HG03060 (cell line): ENCODE measurements at regions not wholly inside any gene's neighbourhood (a gene's known extent, or its start where the extent isn't known, plus 50 kb on each side); places are given as distances from the start of the nearest gene placed in this dataset.

Experiments
- ATAC-seq: cut with Tn5 transposase; IDR thresholded peaks from one replicate; pipeline ENCODE4 v1.9.1; 2021; ENCODE audit warnings: low read depth, moderate number of reproducible peaks; ENCODE audit not compliant: unreplicated experiment

GRCh38 chr15:62887113-62887570 lies 155.4 kb upstream of the TPM1 start:
- no peak for ATAC-seq

- no peak for ATAC-seq
These were observed 153.9 kb upstream of the TPM1 start for GRCh38 chr15:62888623-62889022.

GRCh38 chr15:62889141-62889661 lies 153.3 kb upstream of the TPM1 start:
- ATAC-seq = no peak

GRCh38 chr15:62889734-62890505 lies 152.6 kb upstream of the TPM1 start:
- no peak for ATAC-seq

- ATAC-seq = no peak
These were observed 148.0 kb upstream of the TPM1 start for GRCh38 chr15:62894322-62895085.

- no peak for ATAC-seq
These were observed 147.2 kb upstream of the TPM1 start for GRCh38 chr15:62895139-62895866.

GRCh38 chr15:62895905-62896316 lies 146.6 kb upstream of the TPM1 start:
- no peak for ATAC-seq

- no peak for ATAC-seq
These were observed 146.1 kb upstream of the TPM1 start for GRCh38 chr15:62896380-62896866.

GRCh38 chr15:62896969-62897486 lies 145.5 kb upstream of the TPM1 start:
- ATAC-seq = no peak

GRCh38 chr15:62897634-62898033 lies 144.9 kb upstream of the TPM1 start:
- ATAC-seq = no peak

- no peak for ATAC-seq
These were observed 143.5 kb upstream of the TPM1 start for GRCh38 chr15:62899090-62899493.

GRCh38 chr15:62900071-62900802 lies 142.3 kb upstream of the TPM1 start:
- no peak for ATAC-seq

- ATAC-seq = no peak
These were observed 141.5 kb upstream of the TPM1 start for GRCh38 chr15:62901087-62901486.

- no peak for ATAC-seq
These were observed 140.5 kb upstream of the TPM1 start for GRCh38 chr15:62901909-62902546.

- ATAC-seq = no peak
These were observed 139.7 kb upstream of the TPM1 start for GRCh38 chr15:62902821-62903220.

- ATAC-seq = no peak
These were observed 139.1 kb upstream of the TPM1 start for GRCh38 chr15:62903437-62903836.

- ATAC-seq = no peak
These were observed 138.3 kb upstream of the TPM1 start for GRCh38 chr15:62904041-62904910.

GRCh38 chr15:62906627-62907026 lies 135.9 kb upstream of the TPM1 start:
- ATAC-seq = no peak
